Midbrain (tissue), 1 donor: ENCODE measurements at regions not wholly inside any gene's neighbourhood (a gene's known extent, or its start where the extent isn't known, plus 50 kb on each side); places are given as distances from the start of the nearest gene placed in this dataset.
A peak's percentile ranks its signal among the peaks of the same experiment; 100 is the strongest.

Source experiments
- DNase-seq: peaks from one replicate; lab custom pipeline; 2025; lab: John Stamatoyannopoulos, UW

GRCh38 chr3:41103200-41103599 lies 96.1 kb upstream of the CTNNB1 start:
- DNase-seq, result no peak

- no peak for DNase-seq
These were observed 95.2 kb upstream of the CTNNB1 start for GRCh38 chr3:41104147-41104546.

GRCh38 chr3:41106691-41107090 lies 92.6 kb upstream of the CTNNB1 start:
- no peak for DNase-seq

GRCh38 chr3:41111011-41111410 lies 88.3 kb upstream of the CTNNB1 start:
- no peak for DNase-seq

- no peak for DNase-seq
These were observed 86.8 kb upstream of the CTNNB1 start for GRCh38 chr3:41112466-41112865.

GRCh38 chr3:41115069-41115468 lies 84.2 kb upstream of the CTNNB1 start:
- no peak for DNase-seq

GRCh38 chr3:41116851-41117250 lies 82.5 kb upstream of the CTNNB1 start:
- no peak for DNase-seq

GRCh38 chr3:41117398-41117870 lies 81.9 kb upstream of the CTNNB1 start:
- peak; percentile 75 for DNase-seq

- no peak for DNase-seq
These were observed 80.6 kb upstream of the CTNNB1 start for GRCh38 chr3:41118461-41119390.

GRCh38 chr3:41120460-41120859 lies 78.8 kb upstream of the CTNNB1 start:
- no peak for DNase-seq

GRCh38 chr3:41125258-41125657 lies 74.0 kb upstream of the CTNNB1 start:
- DNase-seq, result no peak

GRCh38 chr3:41126472-41126871 lies 72.8 kb upstream of the CTNNB1 start:
- DNase-seq, result no peak

- no peak for DNase-seq
These were observed 72.3 kb upstream of the CTNNB1 start for GRCh38 chr3:41126961-41127360.

- no peak for DNase-seq
These were observed 71.9 kb upstream of the CTNNB1 start for GRCh38 chr3:41127414-41127813.

GRCh38 chr3:41129731-41130130 lies 69.6 kb upstream of the CTNNB1 start:
- no peak for DNase-seq

- DNase-seq, result no peak
These were observed 68.1 kb upstream of the CTNNB1 start for GRCh38 chr3:41131224-41131623.

GRCh38 chr3:41137686-41138111 lies 61.6 kb upstream of the CTNNB1 start:
- DNase-seq, result no peak

- DNase-seq, result no peak
These were observed 61.2 kb upstream of the CTNNB1 start for GRCh38 chr3:41138146-41138545.

- no peak for DNase-seq
These were observed 60.7 kb upstream of the CTNNB1 start for GRCh38 chr3:41138601-41139000.

GRCh38 chr3:41140242-41140641 lies 59.1 kb upstream of the CTNNB1 start:
- DNase-seq, result no peak

GRCh38 chr3:41141433-41142167 lies 57.7 kb upstream of the CTNNB1 start:
- DNase-seq, result no peak

- no peak for DNase-seq
These were observed 55.8 kb upstream of the CTNNB1 start for GRCh38 chr3:41143421-41144031.

GRCh38 chr3:41144631-41145030 lies 54.7 kb upstream of the CTNNB1 start:
- DNase-seq, result no peak
